ENCODE measurements at regions not wholly inside any gene's neighbourhood (a gene's known extent, or its start where the extent isn't known, plus 50 kb on each side); places are given as distances from the start of the nearest gene placed in this dataset.

DNA sequence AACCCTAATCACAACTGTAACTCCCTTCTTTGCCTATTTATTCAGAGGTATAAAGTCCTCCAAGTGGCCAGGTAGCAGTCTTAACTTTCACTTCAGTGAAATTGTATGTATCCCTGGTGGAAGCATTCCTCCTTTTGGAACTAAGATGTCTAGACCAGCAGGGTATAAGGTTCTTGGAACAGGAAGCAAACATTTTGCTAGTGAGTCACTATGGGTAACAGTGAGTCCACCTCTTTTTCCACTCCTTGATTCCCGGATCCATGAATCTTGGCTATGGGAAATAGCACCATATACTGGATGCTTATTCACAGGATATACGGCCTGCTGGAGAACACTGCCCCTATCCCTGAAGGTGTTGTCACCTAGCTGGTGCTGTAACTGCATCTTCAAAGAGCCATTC is 80.2 kb downstream of the KCNA5 start:
- no peaks in the 10 kb centered on the region for H3K4me1 ChIP-seq
- no peak overlapping the region for H3K9ac ChIP-seq
- H3K36me3 ChIP-seq: no peaks in the 10 kb centered on the region
- H3K27ac ChIP-seq: no peak overlapping the region
- H3K27me3 ChIP-seq: no peaks in the 10 kb centered on the region
- no peak overlapping the region for H3K4me3 ChIP-seq
- no peak for TF ChIP-seq Cebpa-rat (IDR thresholded peaks at IDR 0.05)
- no peaks in the 10 kb centered on the region for H3K9me3 ChIP-seq
- H3K4me2 ChIP-seq: no peak overlapping the region
- H4K20me1 ChIP-seq: no peaks in the 10 kb centered on the region

DNA sequence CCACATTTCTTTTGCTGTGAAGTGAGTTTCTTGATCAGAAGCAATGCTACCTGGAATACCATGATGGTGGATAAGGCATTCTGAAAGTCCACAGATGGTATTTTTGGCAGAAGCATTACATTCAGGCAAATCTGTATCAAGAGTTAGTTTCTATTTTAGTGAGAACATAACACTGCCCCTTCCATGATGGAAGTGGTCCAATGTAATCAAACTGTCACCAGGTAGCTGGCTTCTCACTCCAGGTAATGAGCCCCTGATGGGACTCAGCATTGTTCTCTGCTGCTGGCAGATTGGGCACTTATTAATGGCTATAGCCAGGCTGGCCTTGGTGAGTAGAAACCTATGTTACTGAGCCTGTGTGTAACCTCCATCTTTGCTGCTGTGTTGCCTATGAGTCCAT is 80.7 kb downstream of the KCNA5 start:
- no peak for TF ChIP-seq Cebpa-rat (IDR thresholded peaks at IDR 0.05)
- no peaks in the 10 kb centered on the region for H3K4me1 ChIP-seq
- no peaks in the 10 kb centered on the region for H4K20me1 ChIP-seq
- no peaks in the 10 kb centered on the region for H3K36me3 ChIP-seq
- H3K27ac ChIP-seq: no peak overlapping the region
- no peak overlapping the region for H3K4me3 ChIP-seq
- H3K9me3 ChIP-seq: no peaks in the 10 kb centered on the region
- H3K4me2 ChIP-seq: no peak overlapping the region
- no peaks in the 10 kb centered on the region for H3K27me3 ChIP-seq
- H3K9ac ChIP-seq: no peak overlapping the region

DNA sequence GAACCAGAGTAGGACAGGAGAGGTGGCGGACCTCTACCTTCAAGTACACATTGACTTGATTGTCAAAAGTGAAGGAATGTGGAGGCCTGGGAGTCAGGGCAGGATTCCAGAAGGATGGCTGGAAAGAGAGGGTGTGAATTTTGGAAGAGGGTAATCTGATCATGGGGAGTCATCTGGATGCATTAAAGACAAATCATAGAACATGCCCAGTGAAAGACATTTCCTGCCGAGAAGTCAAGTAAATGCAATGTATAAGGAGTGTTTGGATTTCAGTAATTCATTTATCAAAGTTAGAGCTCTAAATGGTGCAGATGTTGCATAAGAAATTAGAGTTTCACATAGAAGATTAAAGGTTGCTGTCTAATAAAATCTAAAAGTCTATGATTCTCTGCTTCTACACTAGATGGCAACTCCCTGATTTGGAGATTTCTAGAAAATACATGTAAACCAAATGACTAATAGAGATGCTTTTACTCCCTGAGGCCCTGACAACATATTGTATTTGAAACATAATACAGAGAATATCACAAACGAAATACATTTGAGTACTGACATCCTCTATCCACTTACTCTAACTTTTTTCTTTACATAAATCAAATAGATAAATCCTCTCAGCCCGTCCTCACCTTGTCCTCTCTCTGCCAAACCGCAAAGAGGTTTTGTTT is 91.3 kb downstream of the KCNA5 start:
- H3K27me3 ChIP-seq: no peaks in the 10 kb centered on the region
- no peak overlapping the region for H3K4me3 ChIP-seq
- TF ChIP-seq Cebpa-rat (IDR thresholded peaks at IDR 0.05): no peak
- no peak overlapping the region for H3K9ac ChIP-seq
- H3K9me3 ChIP-seq: peaks cover 16% of the 10 kb centered on the region
- no peaks in the 10 kb centered on the region for H3K4me1 ChIP-seq
- H3K4me2 ChIP-seq: no peak overlapping the region
- H3K27ac ChIP-seq: no peak overlapping the region
- H3K36me3 ChIP-seq: no peaks in the 10 kb centered on the region
- H4K20me1 ChIP-seq: no peaks in the 10 kb centered on the region

DNA sequence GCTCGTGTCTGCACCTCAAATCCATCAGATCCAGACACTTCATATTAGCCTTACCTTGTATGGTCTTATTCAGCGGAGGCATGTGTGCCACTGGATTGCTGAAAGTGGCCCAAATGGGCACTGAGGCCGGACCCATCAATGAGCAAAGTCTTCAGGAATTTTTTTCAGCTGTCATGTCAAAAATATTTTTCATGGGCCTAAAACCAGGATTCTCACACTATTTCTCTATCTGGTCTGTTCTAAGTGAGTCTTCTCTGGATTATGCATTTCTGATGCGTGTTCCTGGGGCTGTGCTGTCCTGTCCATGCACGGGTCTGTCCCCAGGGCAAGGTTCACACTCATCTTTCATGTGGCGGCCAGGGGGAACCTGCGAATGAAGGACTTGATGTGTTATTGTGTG is 94.6 kb downstream of the KCNA5 start:
- no peaks in the 10 kb centered on the region for H3K36me3 ChIP-seq
- H3K9me3 ChIP-seq: peaks cover 33% of the 10 kb centered on the region
- no peak overlapping the region for H3K4me3 ChIP-seq
- H3K27me3 ChIP-seq: no peaks in the 10 kb centered on the region
- H3K4me2 ChIP-seq: no peak overlapping the region
- H3K27ac ChIP-seq: no peak overlapping the region
- no peaks in the 10 kb centered on the region for H4K20me1 ChIP-seq
- no peak overlapping the region for H3K9ac ChIP-seq
- no peaks in the 10 kb centered on the region for H3K4me1 ChIP-seq
- TF ChIP-seq Cebpa-rat (IDR thresholded peaks at IDR 0.05): no peak

DNA sequence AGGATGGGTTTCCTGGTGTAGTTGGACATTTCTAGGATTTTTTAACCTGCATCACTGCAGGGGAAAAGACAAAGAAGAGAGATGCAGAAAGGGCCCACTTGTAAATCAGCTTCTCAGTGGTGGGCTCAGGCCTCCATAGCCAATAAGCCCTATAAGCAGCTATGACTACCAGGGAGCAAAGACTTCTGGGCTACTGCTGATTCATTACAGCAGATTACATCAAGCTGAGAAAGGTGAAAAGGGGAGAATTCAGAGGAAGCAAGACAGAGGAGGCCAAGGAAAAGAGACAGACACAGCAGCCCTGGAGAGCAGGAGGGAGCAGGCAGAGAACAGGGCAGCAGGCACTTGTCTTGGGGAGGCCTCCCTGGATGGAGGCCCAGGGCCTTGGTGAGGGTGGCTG is 95.2 kb downstream of the KCNA5 start:
- H3K27ac ChIP-seq: no peak overlapping the region
- no peaks in the 10 kb centered on the region for H3K36me3 ChIP-seq

DNA sequence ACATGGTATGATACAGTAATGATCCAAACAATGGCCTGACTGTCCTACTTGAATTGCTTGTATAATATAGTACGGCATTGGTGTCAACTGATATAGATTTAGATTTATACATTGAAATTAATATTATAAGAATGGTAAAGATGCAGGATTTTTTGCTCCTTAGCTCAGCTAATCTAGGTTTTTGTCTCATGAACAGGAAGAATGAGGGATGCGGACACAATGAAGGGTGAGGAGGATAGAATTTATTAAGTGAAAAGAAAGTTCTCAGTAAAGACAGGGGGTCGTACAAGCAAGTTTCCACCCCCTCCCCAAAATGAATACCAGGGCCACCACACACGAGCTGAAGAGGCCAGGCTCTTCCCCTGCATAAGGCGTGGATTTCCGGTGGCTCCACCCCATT is 96.1 kb downstream of the KCNA5 start:
- Histone ChIP-seq H3K9ac (no peak overlapping the region), H3K36me3 (no peaks in the 10 kb centered on the region), H4K20me1 (no peaks in the 10 kb centered on the region), H3K27me3 (no peaks in the 10 kb centered on the region), H3K27ac (no peak overlapping the region), H3K4me3 (no peak overlapping the region), H3K4me1 (no peaks in the 10 kb centered on the region), H3K9me3 (peaks cover 33% of the 10 kb centered on the region), H3K4me2 (no peak overlapping the region)
- TF ChIP-seq Cebpa-rat (IDR thresholded peaks at IDR 0.05): no peak

More for the DNA sequence above, 95.2 kb downstream of the KCNA5 start:
- Histone ChIP-seq H3K4me2 (no peak overlapping the region), H4K20me1 (no peaks in the 10 kb centered on the region), H3K4me3 (no peak overlapping the region), H3K9ac (no peak overlapping the region), H3K9me3 (peaks cover 33% of the 10 kb centered on the region), H3K4me1 (no peaks in the 10 kb centered on the region), H3K27me3 (no peaks in the 10 kb centered on the region)
- no peak for TF ChIP-seq Cebpa-rat (IDR thresholded peaks at IDR 0.05)

DNA sequence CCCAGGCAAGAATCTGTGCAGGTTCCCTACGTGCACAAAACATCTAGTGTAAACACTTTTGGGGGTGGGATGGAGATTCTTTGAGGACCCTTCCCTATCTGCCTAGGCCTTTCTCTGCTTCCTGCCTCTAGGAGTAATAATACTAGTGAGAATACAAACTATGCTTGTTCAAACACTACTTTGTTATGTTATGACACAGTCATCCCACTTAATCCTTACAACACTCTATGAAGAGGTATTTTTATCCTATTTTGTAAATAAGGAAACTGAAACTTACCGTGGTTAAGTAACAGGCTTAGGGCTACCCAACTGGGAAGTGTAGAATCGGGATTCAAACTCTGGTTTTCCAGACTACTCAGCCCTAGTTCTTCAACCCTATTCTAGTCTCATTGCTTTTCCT is 96.5 kb downstream of the KCNA5 start:
- Histone ChIP-seq H3K27ac (no peak overlapping the region), H3K27me3 (no peaks in the 10 kb centered on the region), H3K9me3 (peaks cover 33% of the 10 kb centered on the region), H3K4me1 (no peaks in the 10 kb centered on the region), H3K4me2 (no peak overlapping the region), H3K36me3 (no peaks in the 10 kb centered on the region), H3K9ac (no peak overlapping the region), H3K4me3 (no peak overlapping the region), H4K20me1 (no peaks in the 10 kb centered on the region)
- TF ChIP-seq Cebpa-rat (IDR thresholded peaks at IDR 0.05): no peak

DNA sequence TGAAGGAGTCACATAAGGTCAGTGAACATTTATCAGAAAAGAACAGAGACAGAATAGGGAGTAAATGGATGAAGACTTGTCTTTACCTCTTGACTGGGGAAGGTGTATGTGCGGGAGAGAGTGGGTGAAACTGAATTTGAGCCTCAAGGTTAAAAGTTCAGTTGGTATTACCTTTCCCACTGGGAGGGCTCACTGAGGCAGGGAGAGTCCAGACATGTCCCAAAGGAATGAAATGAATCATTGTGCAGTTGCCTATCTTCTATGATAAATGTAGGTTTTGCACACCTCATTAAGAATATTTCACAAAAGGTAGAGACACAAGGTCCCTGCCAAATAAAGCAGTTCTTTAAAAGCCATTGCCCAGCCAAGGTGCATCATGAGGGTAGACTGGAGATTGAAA is 105.2 kb downstream of the KCNA5 start:
- Histone ChIP-seq H3K9me3 (peaks cover 3% of the 10 kb centered on the region; the same call in 1 of the 2 replicates), H3K27ac (no peak overlapping the region)

DNA sequence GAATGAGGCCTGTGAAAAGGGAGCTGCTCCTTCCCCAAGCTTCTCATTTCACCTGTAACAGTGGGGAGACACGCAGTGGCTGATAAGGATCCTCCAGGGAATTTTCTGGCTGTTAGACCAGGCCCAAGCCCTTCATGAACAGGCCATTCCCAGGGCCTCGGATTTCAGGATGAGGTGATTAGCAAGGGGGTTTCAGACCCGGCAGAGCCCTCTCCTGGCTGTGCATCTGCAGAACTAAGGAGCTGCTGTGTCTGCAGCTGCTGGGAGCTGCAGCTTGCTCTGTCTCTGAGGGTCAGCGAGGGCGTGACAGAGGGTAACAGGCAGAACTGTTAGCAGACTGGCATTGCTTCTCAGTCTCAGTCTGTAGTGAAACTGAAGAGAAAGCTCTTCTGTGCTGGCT is 110.4 kb downstream of the KCNA5 start:
- no peak for TF ChIP-seq Cebpa-rat (IDR thresholded peaks at IDR 0.05)
- Histone ChIP-seq H3K9ac (no peak overlapping the region), H3K27ac (no peak overlapping the region), H3K36me3 (no peaks in the 10 kb centered on the region), H3K4me1 (no peaks in the 10 kb centered on the region), H3K9me3 (no peaks in the 10 kb centered on the region), H3K4me2 (no peak overlapping the region), H3K4me3 (no peak overlapping the region), H4K20me1 (no peaks in the 10 kb centered on the region), H3K27me3 (no peaks in the 10 kb centered on the region)

More for the DNA sequence above, 105.2 kb downstream of the KCNA5 start:
- H3K4me2 ChIP-seq: no peak overlapping the region
- no peak overlapping the region for H3K9ac ChIP-seq
- H3K4me1 ChIP-seq: no peaks in the 10 kb centered on the region
- H3K36me3 ChIP-seq: no peaks in the 10 kb centered on the region
- no peaks in the 10 kb centered on the region for H3K27me3 ChIP-seq
- no peaks in the 10 kb centered on the region for H4K20me1 ChIP-seq
- TF ChIP-seq Cebpa-rat (IDR thresholded peaks at IDR 0.05): no peak
- H3K4me3 ChIP-seq: no peak overlapping the region

DNA sequence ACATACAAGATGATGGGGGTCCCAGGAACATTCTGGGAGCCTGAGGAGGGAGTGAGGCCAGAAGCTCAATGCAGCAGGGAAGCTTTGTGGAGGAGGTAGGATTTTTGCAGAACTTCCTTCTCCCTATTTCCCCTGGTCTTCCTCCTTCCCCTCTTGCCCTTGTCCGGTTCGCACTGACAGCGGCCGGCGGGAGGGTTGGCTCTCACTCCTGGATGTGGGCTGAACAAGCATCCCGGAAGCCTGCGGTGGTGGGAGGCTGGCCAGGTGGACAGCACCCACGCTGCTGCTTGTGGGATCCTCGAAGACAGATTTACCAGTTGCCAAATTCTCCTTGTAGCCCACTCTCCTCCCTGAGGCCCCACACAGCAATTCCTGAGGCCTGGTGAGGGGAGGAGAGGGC is 112.2 kb downstream of the KCNA5 start:
- TF ChIP-seq Cebpa-rat (IDR thresholded peaks at IDR 0.05): no peak
- H3K27ac ChIP-seq: no peak overlapping the region
- H3K36me3 ChIP-seq: no peaks in the 10 kb centered on the region
- H3K9ac ChIP-seq: no peak overlapping the region
- no peaks in the 10 kb centered on the region for H3K9me3 ChIP-seq
- no peaks in the 10 kb centered on the region for H3K4me1 ChIP-seq
- H4K20me1 ChIP-seq: no peaks in the 10 kb centered on the region
- H3K27me3 ChIP-seq: no peaks in the 10 kb centered on the region
- H3K4me3 ChIP-seq: no peak overlapping the region
- H3K4me2 ChIP-seq: no peak overlapping the region

DNA sequence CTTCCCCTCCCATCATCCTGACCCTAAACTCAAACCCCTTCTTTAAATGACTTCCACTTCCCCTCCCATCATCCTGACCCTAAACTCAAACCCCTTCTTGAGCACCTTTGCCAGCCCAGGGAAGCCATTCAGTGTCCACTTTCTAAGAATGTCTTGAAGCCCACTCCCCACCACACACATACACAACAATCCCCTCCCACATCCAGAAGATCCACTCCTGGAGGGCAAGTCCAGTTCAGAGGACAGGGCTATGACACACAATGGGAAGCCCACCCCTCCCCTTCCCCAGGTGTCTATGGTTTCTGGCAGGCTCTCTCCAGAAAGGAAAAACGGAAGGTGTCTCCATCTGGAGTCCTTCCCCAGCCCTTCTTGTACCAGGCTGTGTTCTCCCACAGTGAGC is 117.1 kb downstream of the KCNA5 start:
- Histone ChIP-seq H3K27ac (no peak overlapping the region), H3K9me3 (no peaks in the 10 kb centered on the region), H3K9ac (no peak overlapping the region), H3K36me3 (no peaks in the 10 kb centered on the region), H3K4me3 (no peak overlapping the region), H3K27me3 (no peaks in the 10 kb centered on the region), H3K4me2 (no peak overlapping the region), H4K20me1 (no peaks in the 10 kb centered on the region), H3K4me1 (no peaks in the 10 kb centered on the region)
- no peak for TF ChIP-seq Cebpa-rat (IDR thresholded peaks at IDR 0.05)
